Gastrocnemius medialis (tissue), 4 donors: ENCODE measurements at regions not wholly inside any gene's neighbourhood (a gene's known extent, or its start where the extent isn't known, plus 50 kb on each side); places are given as distances from the start of the nearest gene placed in this dataset.

Experiments used
- ATAC-seq, 2 donors: fragments of 150-250 bp; one replicate each; pipeline ENCODE4 v1.9.1; 2016
- DNase-seq, 2 donors: peaks; one replicate each; pipeline ENCODE4 v3.0.0-alpha.2; 2019
- H3K27ac ChIP-seq, 4 donors: fragments of 200-600 bp; sonication (generic); 1 replicate in 1 of 4; 2 replicates in 3 of 4; pipeline ENCODE4 v1.5.1; 2016 to 2018; ENCODE audit warnings: mild to moderate bottlenecking in 2 of 4, moderate library complexity in 1 of 4
- H3K27me3 ChIP-seq, 3 donors: fragments of 200-600 bp; sonication (generic) in 2 of 3; 1 replicate in 1 of 3; 2 replicates in 2 of 3; pipeline versions ENCODE4 v1.5.1 to v1.6.0; 2016 to 2019; ENCODE audit warnings: mild to moderate bottlenecking in 1 of 3, moderate library complexity in 1 of 3
- H3K36me3 ChIP-seq, 2 donors: fragments of 200-600 bp; sonication (generic) in 1 of 2; one replicate each; pipeline ENCODE4 v1.5.1; 2017 to 2018
- H3K4me1 ChIP-seq, 2 donors: fragments of 200-600 bp; sonication (generic) in 1 of 2; one replicate each; pipeline ENCODE4 v1.5.1; 2016 to 2017; ENCODE audit warnings: mild to moderate bottlenecking in 2 of 2
- H3K4me3 ChIP-seq, 4 donors: fragments of 200-600 bp; sonication (generic) in 3 of 4; 1 replicate in 1 of 4; 2 replicates in 3 of 4; pipeline ENCODE4 v1.5.1; 2016 to 2019; ENCODE audit warnings: mild to moderate bottlenecking in 2 of 4
- H3K9me3 ChIP-seq, 3 donors: fragments of 200-600 bp; sonication (generic) in 2 of 3; 1 replicate in 1 of 3; 2 replicates in 2 of 3; pipeline ENCODE4 v1.5.1; 2016 to 2019
- POLR2A ChIP-seq, 2 donors: fragments of 450-650 bp; IDR thresholded peaks; one replicate each; pipeline ENCODE4 v1.6.1; 2017; ENCODE audit warnings: antibody characterized with exemption in 2 of 2, mild to moderate bottlenecking in 2 of 2, moderate library complexity in 2 of 2
- in situ Hi-C, 4 donors: fragments of 200-750 bp; cut with MboI; loops; one replicate each; pipeline versions ENCODE4 v1.15.0 to v1.8.0; 2017; ENCODE audit warnings: low sequenced_read_pairs in 4 of 4
- intact Hi-C: fragments of 100-400 bp; cut with DNase I; formaldehyde crosslinking; loops from one replicate; pipeline ENCODE4 v1.15.1; 2023; ENCODE audit warnings: low total_unique reads
- TF ChIP-seq, protein P1 (sequence below), 5 experiments: fragments of 450-650 bp in 3 of 5; fragments of 200-600 bp in 2 of 5; sonication (generic) in 2 of 5; IDR thresholded peaks in 4 of 5; conservative IDR thresholded peaks in 1 of 5; 1 replicate in 4 of 5; 2 replicates in 1 of 5; pipeline ENCODE4 v1.5.1; 2016 to 2019; ENCODE audit warnings: antibody characterized with exemption in 5 of 5, mild to moderate bottlenecking in 3 of 5, moderate library complexity in 3 of 5

DNA sequence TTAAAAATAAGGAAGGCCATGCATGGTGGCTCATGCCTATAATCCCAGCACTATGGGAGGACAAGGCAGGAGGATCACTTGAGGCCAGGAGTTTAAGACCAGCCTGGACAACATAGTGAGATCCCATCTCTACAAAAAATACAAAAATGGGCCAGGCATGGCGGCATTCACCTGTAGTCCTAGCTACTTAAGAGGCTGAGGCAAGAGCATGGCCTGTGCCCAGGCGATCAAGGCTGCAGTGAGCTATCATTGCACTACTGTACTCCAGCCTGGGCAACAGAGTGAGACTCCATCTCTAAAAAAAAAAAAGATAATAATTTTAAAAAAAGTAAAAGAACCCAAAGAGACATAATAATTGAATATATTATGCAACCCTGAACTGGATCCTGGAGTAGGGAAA is 83.6 kb upstream of the ZNF423 start:
- no peaks in the 10 kb centered on the region for H3K4me1 ChIP-seq
- H3K4me3 ChIP-seq, result no peak overlapping the region
- in situ Hi-C loops (no loop called here), intact Hi-C loops (no loop called here)
- no peaks in the 10 kb centered on the region for H3K36me3 ChIP-seq
- H3K9me3 ChIP-seq, result no peaks in the 10 kb centered on the region
- TF ChIP-seq POLR2A (IDR thresholded peaks at IDR 0.05), result no peak
- TF ChIP-seq, protein P1, sequence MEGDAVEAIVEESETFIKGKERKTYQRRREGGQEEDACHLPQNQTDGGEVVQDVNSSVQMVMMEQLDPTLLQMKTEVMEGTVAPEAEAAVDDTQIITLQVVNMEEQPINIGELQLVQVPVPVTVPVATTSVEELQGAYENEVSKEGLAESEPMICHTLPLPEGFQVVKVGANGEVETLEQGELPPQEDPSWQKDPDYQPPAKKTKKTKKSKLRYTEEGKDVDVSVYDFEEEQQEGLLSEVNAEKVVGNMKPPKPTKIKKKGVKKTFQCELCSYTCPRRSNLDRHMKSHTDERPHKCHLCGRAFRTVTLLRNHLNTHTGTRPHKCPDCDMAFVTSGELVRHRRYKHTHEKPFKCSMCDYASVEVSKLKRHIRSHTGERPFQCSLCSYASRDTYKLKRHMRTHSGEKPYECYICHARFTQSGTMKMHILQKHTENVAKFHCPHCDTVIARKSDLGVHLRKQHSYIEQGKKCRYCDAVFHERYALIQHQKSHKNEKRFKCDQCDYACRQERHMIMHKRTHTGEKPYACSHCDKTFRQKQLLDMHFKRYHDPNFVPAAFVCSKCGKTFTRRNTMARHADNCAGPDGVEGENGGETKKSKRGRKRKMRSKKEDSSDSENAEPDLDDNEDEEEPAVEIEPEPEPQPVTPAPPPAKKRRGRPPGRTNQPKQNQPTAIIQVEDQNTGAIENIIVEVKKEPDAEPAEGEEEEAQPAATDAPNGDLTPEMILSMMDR (IDR thresholded peaks at IDR 0.05 in 4 of 5, conservative IDR thresholded peaks at IDR 0.05 in 1 of 5), result no peak
- H3K27me3 ChIP-seq, result no peaks in the 10 kb centered on the region
- ATAC-seq (no peak), DNase-seq (no peak)
- H3K27ac ChIP-seq, result no peak overlapping the region

DNA sequence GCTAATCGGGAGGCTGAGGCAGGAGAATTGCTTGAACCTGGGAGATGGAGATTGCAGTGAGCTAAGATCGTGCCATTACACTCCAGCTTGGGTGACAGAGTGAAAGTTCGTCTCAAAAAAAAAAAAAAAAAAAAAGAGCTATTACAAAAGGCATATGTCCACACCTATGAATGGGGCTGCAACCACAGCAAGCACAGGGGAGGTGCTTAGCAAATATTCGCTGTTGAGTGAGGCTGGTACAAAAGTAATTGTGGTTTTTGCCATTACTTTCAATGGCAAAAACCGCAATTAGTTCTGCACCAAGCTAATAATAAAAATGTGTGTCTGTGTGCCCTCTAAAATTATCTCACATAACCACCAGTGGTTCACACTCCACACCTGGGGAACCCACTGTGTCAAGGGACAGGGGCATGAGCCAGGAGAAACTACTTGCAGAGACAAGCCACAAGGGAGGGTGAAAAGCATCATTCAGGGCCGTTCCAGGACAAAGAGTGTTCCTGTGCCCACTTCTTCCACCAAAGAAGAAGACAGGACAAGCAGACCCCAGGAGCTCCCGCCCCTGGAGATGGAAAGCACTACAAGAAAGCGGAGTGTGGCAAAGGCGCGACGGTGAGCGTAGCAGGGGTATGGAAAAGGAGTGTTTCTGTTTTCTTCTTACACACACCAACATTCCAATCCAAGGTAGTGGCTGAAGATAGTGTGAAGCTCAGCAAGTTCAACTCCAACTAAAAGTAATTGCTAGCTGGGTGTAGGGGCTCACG is 84.4 kb upstream of the CNEP1R1 start:
- Histone ChIP-seq H3K4me1 (no peaks in the 10 kb centered on the region), H3K4me3 (no peak overlapping the region), H3K27ac (no peak overlapping the region), H3K36me3 (no peaks in the 10 kb centered on the region), H3K9me3 (no peaks in the 10 kb centered on the region), H3K27me3 (no peaks in the 10 kb centered on the region)
- in situ Hi-C loops (no loop called here), intact Hi-C loops (no loop called here)
- no peak for DNase-seq
- TF ChIP-seq, protein P1 (IDR thresholded peaks at IDR 0.05 in 4 of 5, conservative IDR thresholded peaks at IDR 0.05 in 1 of 5), result no peak
- no peak for TF ChIP-seq POLR2A (IDR thresholded peaks at IDR 0.05)
- ATAC-seq, result no peak

GRCh38 chr16:49944221-49944620 is 80.8 kb upstream of the CNEP1R1 start:
- H3K4me1 ChIP-seq, result no peaks in the 10 kb centered on the region
- in situ Hi-C loops (no loop called here), intact Hi-C loops (no loop called here)
- no peak for ATAC-seq
- H3K9me3 ChIP-seq, result no peaks in the 10 kb centered on the region
- no peak for TF ChIP-seq POLR2A (IDR thresholded peaks at IDR 0.05)
- TF ChIP-seq, protein P1 (IDR thresholded peaks at IDR 0.05 in 4 of 5, conservative IDR thresholded peaks at IDR 0.05 in 1 of 5), result no peak
- no peak overlapping the region for H3K27ac ChIP-seq
- no peaks in the 10 kb centered on the region for H3K36me3 ChIP-seq
- no peak overlapping the region for H3K4me3 ChIP-seq
- no peaks in the 10 kb centered on the region for H3K27me3 ChIP-seq
- no peak for DNase-seq

DNA sequence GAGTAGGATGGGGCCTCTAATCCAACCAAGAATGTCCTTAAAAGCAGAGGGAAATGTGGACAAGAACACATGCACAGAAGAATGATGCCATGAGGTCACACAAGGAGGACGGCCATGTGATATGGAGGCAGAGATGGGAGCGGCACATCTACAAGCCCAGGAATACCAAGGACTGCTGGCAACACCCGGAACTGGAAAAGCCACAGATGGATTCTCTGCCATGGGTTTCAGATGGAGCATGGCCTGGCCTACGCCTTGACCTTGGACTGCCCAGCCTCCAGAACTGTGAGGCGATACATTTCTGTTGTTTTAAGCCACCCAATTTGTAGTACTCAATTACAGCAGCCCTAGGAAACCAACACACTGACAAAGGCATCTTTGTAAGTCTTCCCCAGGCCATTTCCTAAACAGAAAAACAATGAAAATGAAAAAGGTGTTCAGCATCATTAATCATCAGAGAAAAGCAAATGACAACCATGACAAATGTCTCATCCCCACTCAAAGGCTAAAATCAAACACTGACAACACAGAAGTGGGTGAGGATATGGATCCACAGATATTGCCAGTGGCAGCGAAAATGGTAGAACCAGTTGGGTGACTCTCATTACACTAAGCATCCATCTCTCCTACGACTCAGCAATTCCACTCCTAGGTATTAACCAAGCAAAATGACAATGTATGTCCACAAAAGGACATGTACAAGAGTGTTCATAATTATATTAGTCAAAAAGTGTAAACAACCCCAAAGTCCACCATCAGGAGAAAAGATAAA is 76.9 kb upstream of the CNEP1R1 start:
- DNase-seq, result no peak
- in situ Hi-C loops (no loop called here), intact Hi-C loops (no loop called here)
- TF ChIP-seq POLR2A (IDR thresholded peaks at IDR 0.05), result no peak
- TF ChIP-seq, protein P1 (IDR thresholded peaks at IDR 0.05 in 4 of 5, conservative IDR thresholded peaks at IDR 0.05 in 1 of 5), result no peak
- ATAC-seq, result no peak
- no peaks in the 10 kb centered on the region for H3K9me3 ChIP-seq
- no peaks in the 10 kb centered on the region for H3K4me1 ChIP-seq
- no peak overlapping the region for H3K27ac ChIP-seq
- H3K4me3 ChIP-seq, result no peak overlapping the region
- H3K36me3 ChIP-seq, result no peaks in the 10 kb centered on the region
- no peaks in the 10 kb centered on the region for H3K27me3 ChIP-seq
